Parathyroid adenoma (tissue), 2 donors: ENCODE measurements at regions not wholly inside any gene's neighbourhood (a gene's known extent, or its start where the extent isn't known, plus 50 kb on each side); places are given as distances from the start of the nearest gene placed in this dataset.

Experiments used
- H2AFZ ChIP-seq: fragments of 300-600 bp; sonication (generic); one replicate; pipeline ENCODE4 v1.7.0; 2017; ENCODE audit warnings: antibody characterized with exemption, mild to moderate bottlenecking
- H3K27ac ChIP-seq: fragments of 300-600 bp; sonication (generic); one replicate; pipeline ENCODE4 v1.7.0; 2017
- H3K27me3 ChIP-seq: fragments of 300-600 bp; sonication (generic); one replicate; pipeline ENCODE4 v1.7.0; 2017; ENCODE audit warnings: low read length; ENCODE audit not compliant: control insufficient read depth, insufficient read depth
- H3K36me3 ChIP-seq: fragments of 300-600 bp; sonication (generic); one replicate; pipeline ENCODE4 v1.7.0; 2017; ENCODE audit warnings: low read length; ENCODE audit not compliant: control insufficient read depth, insufficient read depth
- H3K4me1 ChIP-seq: fragments of 300-600 bp; sonication (generic); one replicate; pipeline ENCODE4 v1.7.0; 2017; ENCODE audit warnings: control low read depth
- H3K4me2 ChIP-seq: fragments of 300-600 bp; sonication (generic); one replicate; pipeline ENCODE4 v1.7.0; 2017; ENCODE audit warnings: low read length
- H3K4me3 ChIP-seq: fragments of 300-600 bp; sonication (generic); one replicate; pipeline ENCODE4 v1.7.0; 2017; ENCODE audit warnings: low read depth, low read length
- H3K79me2 ChIP-seq: fragments of 300-600 bp; sonication (generic); one replicate; pipeline ENCODE4 v1.7.0; 2017; ENCODE audit warnings: control low read depth
- H3K9ac ChIP-seq: fragments of 300-600 bp; sonication (generic); one replicate; pipeline ENCODE4 v1.7.0; 2017; ENCODE audit warnings: mild to moderate bottlenecking
- H3K9me3 ChIP-seq: fragments of 300-600 bp; sonication (generic); one replicate; pipeline ENCODE4 v1.7.0; 2017; ENCODE audit warnings: low read length; ENCODE audit not compliant: control insufficient read depth
- CTCF ChIP-seq: fragments of 300-600 bp; sonication (generic); IDR thresholded peaks from one replicate; pipeline ENCODE4 v1.7.0; 2017; ENCODE audit warnings: antibody characterized with exemption, mild to moderate bottlenecking
- donor health status: primary hyperparathyroidism.

- Histone ChIP-seq H3K4me3 (no peak overlapping the region), H3K4me2 (no peak overlapping the region), H3K9ac (no peak overlapping the region), H3K4me1 (no peaks in the 10 kb centered on the region), H3K9me3 (no peaks in the 10 kb centered on the region), H3K79me2 (no peaks in the 10 kb centered on the region), H3K27ac (no peak overlapping the region), H3K36me3 (no peaks in the 10 kb centered on the region), H3K27me3 (no peaks in the 10 kb centered on the region), H2AFZ (no peak overlapping the region)
- TF ChIP-seq CTCF: no peak
These were observed 204.0 kb upstream of the GPR12 start for GRCh38 chr13:26964278-26965250.

GRCh38 chr13:26962671-26963070 lies 202.1 kb upstream of the GPR12 start:
- Histone ChIP-seq H2AFZ (no peak overlapping the region), H3K4me3 (no peak overlapping the region), H3K27ac (no peak overlapping the region), H3K36me3 (no peaks in the 10 kb centered on the region), H3K27me3 (no peaks in the 10 kb centered on the region), H3K9me3 (no peaks in the 10 kb centered on the region), H3K4me2 (no peak overlapping the region), H3K9ac (no peak overlapping the region), H3K4me1 (no peaks in the 10 kb centered on the region), H3K79me2 (no peaks in the 10 kb centered on the region)
- TF ChIP-seq CTCF: no peak

- TF ChIP-seq CTCF: no peak
- no peaks in the 10 kb centered on the region for H3K9me3 ChIP-seq
- no peak overlapping the region for H3K4me2 ChIP-seq
- no peaks in the 10 kb centered on the region for H3K79me2 ChIP-seq
- H3K27me3 ChIP-seq: no peaks in the 10 kb centered on the region
- H3K27ac ChIP-seq: no peak overlapping the region
- H3K4me1 ChIP-seq: no peaks in the 10 kb centered on the region
- no peaks in the 10 kb centered on the region for H3K36me3 ChIP-seq
- no peak overlapping the region for H3K4me3 ChIP-seq
- no peak overlapping the region for H3K9ac ChIP-seq
- no peak overlapping the region for H2AFZ ChIP-seq
These were observed 201.5 kb upstream of the GPR12 start for GRCh38 chr13:26961890-26962615.

GRCh38 chr13:26957182-26957581 lies 196.6 kb upstream of the GPR12 start:
- Histone ChIP-seq H3K9me3 (no peaks in the 10 kb centered on the region), H3K36me3 (no peaks in the 10 kb centered on the region), H3K4me1 (no peaks in the 10 kb centered on the region), H3K9ac (no peak overlapping the region), H3K27ac (no peak overlapping the region), H3K4me2 (no peak overlapping the region), H3K79me2 (no peaks in the 10 kb centered on the region), H3K27me3 (no peaks in the 10 kb centered on the region), H2AFZ (no peak overlapping the region), H3K4me3 (no peak overlapping the region)
- TF ChIP-seq CTCF: no peak
